ENCODE measurements at regions not wholly inside any gene's neighbourhood (a gene's known extent, or its start where the extent isn't known, plus 50 kb on each side); places are given as distances from the start of the nearest gene placed in this dataset.

DNA sequence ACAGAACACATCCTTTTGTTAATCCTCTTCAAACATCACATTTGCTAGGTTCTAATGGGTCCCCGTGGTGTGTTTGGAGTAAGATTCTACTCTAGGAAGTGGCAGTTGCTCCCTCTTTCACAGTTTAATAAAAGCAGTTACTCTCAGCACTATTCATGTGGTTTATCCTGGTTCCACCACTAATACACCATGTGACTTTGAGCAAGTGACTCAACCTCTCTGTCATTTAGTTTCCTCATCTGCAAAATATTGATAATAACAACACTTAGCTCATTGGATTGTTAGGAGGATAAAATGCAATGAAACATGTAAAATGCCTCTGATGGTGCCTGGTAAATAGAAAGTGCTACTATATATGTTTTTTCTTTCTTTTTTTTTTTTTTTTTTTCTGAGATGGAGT, 488.0 kb upstream of the NOX3 start:
- DNase-seq (ENCODE audit: low read depth, low spot score): no peak
- no peak overlapping the region for H3K27ac ChIP-seq

GRCh38 chr6:155939253-155939652, 483.6 kb upstream of the NOX3 start:
- H3K27ac ChIP-seq: no peak overlapping the region
- no peak for DNase-seq (ENCODE audit: low read depth, low spot score)

GRCh38 chr6:155936551-155936950, 480.9 kb upstream of the NOX3 start:
- DNase-seq (ENCODE audit: low read depth, low spot score): no peak

GRCh38 chr6:155936127-155936526, 480.5 kb upstream of the NOX3 start:
- DNase-seq (ENCODE audit: low read depth, low spot score): no peak
- no peak overlapping the region for H3K27ac ChIP-seq

More at GRCh38 chr6:155936551-155936950, 480.9 kb upstream of the NOX3 start:
- no peak overlapping the region for H3K27ac ChIP-seq

- H3K27ac ChIP-seq: no peak overlapping the region
- DNase-seq (ENCODE audit: low read depth, low spot score): no peak
Measured at GRCh38 chr6:155916846-155917624, 461.4 kb upstream of the NOX3 start.

GRCh38 chr6:155915651-155916050, 460.0 kb upstream of the NOX3 start:
- no peak overlapping the region for H3K27ac ChIP-seq
- DNase-seq (ENCODE audit: low read depth, low spot score): no peak

DNA sequence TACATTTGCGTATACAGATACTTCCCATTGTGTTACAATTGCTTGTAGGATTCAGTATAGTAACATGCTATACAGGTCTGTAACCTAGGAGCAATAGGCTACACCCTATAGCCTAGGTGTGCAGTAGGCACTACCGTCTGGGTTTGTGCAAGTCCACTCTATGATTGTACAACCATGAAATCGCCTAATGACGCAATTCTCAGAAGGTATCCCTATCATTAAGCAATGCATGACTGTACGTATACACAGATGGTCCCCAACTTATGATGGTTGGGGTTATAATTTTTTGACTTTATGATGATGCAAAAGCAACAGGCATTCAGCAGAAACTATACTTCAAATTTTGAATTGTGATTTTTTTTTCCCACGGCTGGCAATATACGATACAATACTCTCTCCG, 458.2 kb upstream of the NOX3 start:
- DNase-seq (ENCODE audit: low read depth, low spot score): no peak
- no peak overlapping the region for H3K27ac ChIP-seq

DNA sequence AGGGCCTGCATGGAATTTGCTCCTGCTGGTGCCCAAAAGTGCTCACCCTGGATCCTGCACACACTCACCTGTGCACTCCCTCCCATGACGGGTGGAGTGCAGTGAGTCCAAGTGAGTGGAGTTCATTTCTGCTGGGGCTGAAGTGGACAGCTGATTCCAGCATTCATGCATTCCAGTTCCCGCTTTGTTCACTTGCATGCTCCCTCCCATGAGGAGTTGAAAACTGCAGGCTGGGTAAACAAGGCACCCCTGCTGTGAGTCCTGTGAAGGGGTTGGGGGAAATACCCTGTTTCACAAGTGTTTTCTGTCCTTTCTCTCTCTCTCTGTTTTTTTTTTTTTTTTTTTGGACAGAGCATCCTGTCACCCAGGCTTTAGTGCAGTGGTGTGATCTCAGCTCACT, 454.1 kb upstream of the NOX3 start:
- no peak overlapping the region for H3K27ac ChIP-seq
- no peak for DNase-seq (ENCODE audit: low read depth, low spot score)

DNA sequence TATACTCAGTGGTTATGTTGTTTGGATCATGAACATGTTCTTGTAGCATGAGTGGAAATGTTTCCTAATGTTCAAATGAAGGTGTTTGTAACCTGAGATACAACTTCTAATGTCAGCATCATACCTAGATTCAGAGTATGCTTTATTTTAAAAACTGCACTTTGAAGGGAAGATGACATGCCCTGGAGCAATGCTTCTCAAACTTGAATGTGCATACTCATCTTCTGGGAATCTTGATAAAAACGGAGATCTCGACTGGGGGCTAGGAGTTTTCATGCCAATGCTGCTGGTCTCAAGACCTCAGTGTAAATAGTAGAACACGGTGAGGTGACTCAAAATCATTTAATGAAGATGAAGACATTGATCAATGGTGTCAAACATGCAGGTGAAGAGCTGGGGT, 440.0 kb upstream of the NOX3 start:
- no peak overlapping the region for H3K27ac ChIP-seq
- no peak for DNase-seq (ENCODE audit: low read depth, low spot score)

DNA sequence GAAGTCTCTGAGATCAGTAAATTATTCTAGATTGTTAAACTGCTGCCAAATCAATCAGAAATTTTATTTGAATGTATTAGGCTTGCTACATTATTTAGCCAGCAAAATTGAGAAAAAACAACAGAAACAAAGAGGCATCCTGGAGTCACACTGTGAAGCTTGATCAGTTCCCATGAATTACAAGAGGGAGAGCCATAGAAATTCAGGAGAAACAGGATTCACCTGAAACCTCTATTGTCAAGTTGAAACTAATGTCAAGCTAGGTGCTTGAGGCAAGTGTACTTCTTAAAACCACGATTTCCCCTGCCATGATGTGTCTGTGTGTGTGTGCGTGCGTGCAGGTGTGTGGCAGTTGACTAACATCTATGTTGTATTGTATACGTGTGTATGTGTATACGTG, 439.1 kb upstream of the NOX3 start:
- H3K27ac ChIP-seq: no peak overlapping the region
- DNase-seq (ENCODE audit: low read depth, low spot score): no peak

GRCh38 chr6:155894262-155894661, 438.6 kb upstream of the NOX3 start:
- no peak overlapping the region for H3K27ac ChIP-seq
- no peak for DNase-seq (ENCODE audit: low read depth, low spot score)

GRCh38 chr6:155890409-155890808, 434.8 kb upstream of the NOX3 start:
- no peak for DNase-seq (ENCODE audit: low read depth, low spot score)
- no peak overlapping the region for H3K27ac ChIP-seq

- no peak for DNase-seq (ENCODE audit: low read depth, low spot score)
Measured at GRCh38 chr6:155889410-155889809, 433.8 kb upstream of the NOX3 start.

GRCh38 chr6:155887421-155887820, 431.8 kb upstream of the NOX3 start:
- no peak overlapping the region for H3K27ac ChIP-seq
- DNase-seq (ENCODE audit: low read depth, low spot score): no peak

More at GRCh38 chr6:155889410-155889809, 433.8 kb upstream of the NOX3 start:
- H3K27ac ChIP-seq: no peak overlapping the region

GRCh38 chr6:155883741-155884140, 428.1 kb upstream of the NOX3 start:
- no peak overlapping the region for H3K27ac ChIP-seq
- no peak for DNase-seq (ENCODE audit: low read depth, low spot score)

- no peak overlapping the region for H3K27ac ChIP-seq
- no peak for DNase-seq (ENCODE audit: low read depth, low spot score)
Measured at GRCh38 chr6:155883334-155883731, 427.7 kb upstream of the NOX3 start.

DNA sequence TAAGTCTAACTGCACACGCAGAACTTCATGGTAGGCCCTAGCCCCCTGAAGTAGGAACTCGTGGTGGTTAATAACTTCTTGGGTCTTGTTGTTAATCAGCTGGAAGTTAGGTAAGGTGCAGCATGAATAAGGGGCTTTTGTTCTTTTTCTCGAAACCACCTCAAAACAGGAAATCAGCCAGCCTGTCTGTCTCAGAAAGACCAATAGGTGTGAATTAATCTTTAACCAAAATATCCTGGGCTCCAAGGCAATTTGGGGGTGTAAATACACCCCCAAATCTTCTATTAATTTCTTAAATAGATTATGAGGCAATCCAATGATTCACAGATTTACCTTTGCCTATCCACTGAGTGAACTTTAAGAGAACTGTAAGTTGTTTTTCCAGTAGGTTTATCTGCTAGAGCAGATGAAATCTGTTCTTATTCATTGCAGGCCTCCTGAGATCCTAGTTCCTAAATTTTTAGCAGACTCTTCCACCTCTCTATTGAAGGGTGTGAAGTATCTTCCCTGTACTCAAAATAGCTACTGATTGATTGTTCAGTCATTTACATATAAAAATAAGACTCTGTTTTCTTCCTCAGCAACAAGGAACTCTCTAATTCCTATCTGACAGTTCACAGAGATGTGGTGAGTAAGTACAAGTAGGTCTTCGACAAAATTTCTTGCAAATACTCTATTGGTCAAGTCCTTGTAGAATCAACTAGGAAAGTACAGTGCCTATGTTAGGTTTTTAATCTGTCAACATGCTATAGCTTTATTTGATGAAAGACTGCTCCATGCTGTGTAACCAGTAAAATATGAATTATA, 427.1 kb upstream of the NOX3 start:
- no peak for DNase-seq (ENCODE audit: low read depth, low spot score)
- no peak overlapping the region for H3K27ac ChIP-seq

DNA sequence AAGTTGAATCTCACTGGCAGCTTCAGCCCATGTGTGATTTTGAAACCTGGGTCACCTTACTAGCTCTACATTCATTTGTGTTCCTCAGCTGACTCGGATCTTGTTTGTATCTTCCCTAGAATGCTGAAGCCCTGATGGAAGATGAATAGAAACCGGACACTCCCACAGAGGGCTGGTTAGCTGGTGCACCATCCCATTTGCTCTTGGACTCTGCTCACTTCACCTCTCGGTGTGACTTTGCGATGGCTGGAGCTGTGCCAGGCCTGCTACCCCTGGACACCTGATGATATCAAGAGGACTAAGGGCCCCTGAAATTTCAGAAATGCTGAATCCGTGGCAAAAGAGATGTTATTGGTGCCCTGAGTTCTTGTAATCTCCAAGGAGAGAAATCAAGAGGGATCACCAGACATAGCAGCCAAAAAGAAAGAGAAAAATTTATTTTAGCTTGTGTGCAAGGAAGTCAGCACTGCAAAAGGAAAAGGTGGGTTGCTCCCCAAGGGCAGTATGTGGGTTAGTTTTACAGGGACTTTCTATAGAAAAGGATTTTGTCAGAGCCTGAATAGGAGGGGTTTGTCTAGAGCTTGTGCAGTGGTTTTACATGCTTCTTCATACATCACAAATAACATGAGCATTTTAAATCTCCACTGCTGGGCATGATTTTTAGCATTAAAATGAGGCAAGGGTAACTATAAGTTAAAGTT, 426.3 kb upstream of the NOX3 start:
- H3K27ac ChIP-seq: no peak overlapping the region
- no peak for DNase-seq (ENCODE audit: low read depth, low spot score)

DNA sequence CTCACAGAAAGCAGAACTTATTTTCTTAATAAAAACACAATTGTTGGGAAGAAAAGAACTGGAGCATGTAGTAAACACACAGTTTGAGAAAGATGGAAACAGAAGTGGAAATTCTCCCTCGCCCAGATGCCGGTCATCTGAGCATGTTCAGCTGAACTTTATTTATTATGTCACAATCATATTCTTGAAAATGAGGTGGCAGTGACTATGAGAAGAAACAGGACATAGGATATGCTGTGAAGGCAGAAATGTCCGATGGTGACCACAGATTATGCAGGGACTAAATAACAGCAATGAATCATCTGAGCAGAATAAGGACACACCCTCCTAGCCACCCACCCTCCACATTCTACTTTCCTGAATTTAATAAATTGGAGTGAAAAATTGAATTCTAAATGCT, 425.3 kb upstream of the NOX3 start:
- DNase-seq (ENCODE audit: low read depth, low spot score): no peak
- H3K27ac ChIP-seq: no peak overlapping the region

DNA sequence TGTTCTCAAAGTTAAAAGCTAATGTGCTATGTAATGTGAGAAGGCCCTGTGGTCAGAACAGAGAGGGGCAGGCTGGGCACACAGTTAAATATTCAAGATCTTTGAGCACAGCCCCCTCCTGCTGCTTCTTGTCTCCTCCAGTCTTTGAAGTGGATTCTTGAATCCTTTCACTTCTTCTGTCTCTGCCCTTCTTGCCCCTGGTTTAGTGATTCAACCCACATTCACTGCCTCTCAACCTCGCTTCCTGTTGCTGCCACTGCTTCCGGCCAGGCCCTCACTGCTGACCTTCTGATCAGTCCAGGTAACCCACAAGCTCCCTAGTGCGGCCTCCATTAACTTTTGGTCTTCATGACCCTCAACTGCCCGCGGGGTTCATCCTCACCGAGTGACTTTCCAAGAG, 417.3 kb upstream of the NOX3 start:
- no peak overlapping the region for H3K27ac ChIP-seq
- no peak for DNase-seq (ENCODE audit: low read depth, low spot score)

DNA sequence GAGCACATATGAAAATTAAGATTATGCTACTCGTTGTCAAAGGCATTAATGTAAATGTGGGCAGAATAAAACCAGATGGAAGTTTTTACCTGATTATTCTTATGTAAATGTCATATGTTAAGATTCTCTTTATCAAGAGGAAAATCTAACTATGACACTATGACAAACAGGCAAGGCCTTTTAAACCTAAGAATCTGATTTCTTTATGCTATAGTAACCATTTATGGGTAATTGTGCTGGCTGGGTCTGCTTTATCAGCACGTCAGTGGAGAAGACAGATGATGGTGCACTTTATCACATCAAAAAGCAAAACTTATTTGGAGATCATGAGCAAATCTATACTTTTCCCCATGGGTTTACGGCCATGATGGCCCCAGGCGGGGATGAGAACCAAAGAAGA, 412.0 kb upstream of the NOX3 start:
- H3K27ac ChIP-seq: no peak overlapping the region
- DNase-seq (ENCODE audit: low read depth, low spot score): no peak

All from epithelial cell of prostate (primary cell).